Tongue (tissue), 2 donors: ENCODE measurements at regions not wholly inside any gene's neighbourhood (a gene's known extent, or its start where the extent isn't known, plus 50 kb on each side); places are given as distances from the start of the nearest gene placed in this dataset. TPM values are rescaled to one million over a fixed set of nuclear protein-coding genes. Genes with fewer than 3 reads are reported as not detected.
"Not testable (repeated sequence)": the region's sequence is repeated elsewhere in the genome, so short reads cannot be mapped to it uniquely, and the experiment has no call there.

Experiments
- DNase-seq: peaks from one replicate; pipeline ENCODE4 v3.0.0-alpha.2; 2015
- small RNA-seq: library from RNA; depleted of rRNA; stranded (forward); fragments of <200 nt; gene quantifications from one replicate; pipeline ENCODE3, GENCODE V24; 2014; ENCODE audit warnings: low replicate concordance

DNA sequence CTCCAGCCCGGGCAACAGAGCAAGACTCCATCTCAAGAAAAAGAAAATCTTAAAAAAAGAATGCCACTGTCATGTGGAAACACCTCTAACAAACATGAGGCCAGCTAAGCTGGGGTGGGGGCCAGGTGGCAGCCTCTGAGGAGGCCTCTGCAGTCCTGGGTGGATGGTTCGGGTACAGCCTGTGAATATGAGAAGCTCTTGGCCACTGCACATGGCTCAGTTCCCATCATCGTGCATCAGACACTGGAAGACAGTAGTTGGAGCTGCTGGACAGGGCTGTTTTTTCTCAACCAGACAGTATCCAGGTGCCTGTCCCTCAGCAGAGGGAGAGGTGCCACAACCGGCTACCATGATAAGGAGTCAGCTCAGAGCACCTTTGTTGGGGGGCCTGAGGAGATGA, 67.9 kb upstream of the PLGLB2 start:
- not testable (repeated sequence) for DNase-seq

DNA sequence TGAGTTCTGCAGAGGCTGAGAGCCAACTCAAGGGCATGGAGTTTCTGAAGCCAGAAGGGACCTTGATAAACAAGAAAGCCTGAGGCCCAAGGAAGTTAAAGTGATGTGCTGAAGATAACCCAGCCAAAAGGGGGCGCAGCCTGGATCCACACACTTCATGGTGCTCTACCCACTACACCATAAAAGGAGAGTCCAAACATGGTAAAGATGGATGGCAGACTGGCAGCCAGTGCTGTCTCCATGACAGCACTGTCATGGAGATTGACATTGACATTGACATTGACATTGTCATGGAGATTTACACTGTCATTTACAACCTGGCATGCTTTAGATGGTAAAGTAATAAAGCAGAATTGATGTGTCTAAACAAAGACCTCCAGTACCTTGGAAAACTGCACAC, 67.2 kb upstream of the PLGLB2 start:
- DNase-seq = not testable (repeated sequence)

DNA sequence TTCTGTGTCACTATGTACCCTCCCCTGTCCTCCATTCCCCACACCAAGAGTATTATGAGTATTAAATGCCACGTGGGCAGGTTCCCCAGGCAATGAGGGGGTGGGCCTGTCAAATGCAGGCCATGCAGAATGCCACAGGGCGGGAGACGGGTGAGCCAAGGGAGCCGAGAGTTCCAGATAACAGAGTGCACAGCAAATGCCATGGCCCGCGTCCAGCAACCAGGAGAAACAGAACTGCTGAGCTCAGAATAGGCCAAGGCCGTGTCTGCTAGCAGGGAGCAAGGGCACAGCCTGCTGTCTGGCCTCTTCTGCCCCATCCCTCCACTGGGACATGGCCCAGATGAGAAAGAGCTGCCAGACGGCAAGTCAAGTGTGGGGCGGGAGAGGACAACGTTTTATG, 64.4 kb upstream of the PLGLB2 start:
- DNase-seq = peak; percentile 25

DNA sequence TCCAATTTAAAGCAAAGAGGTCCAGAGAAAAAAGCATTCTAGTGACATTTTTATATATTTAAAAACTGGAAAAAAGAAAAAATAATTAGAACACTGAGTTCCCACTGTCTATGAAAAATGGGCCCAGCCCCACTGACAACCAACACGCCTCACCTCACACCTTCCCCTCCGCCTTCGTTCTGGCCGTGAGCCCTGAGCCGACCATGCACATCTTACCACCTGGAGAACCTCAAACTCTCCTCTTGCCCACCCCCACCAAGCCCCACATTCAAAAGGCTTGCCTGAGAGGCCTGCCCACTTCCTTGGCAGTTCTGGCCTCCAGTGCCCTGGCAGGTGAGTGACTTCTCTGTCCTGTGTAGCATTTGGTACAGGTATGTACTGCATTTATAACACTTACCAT, 63.9 kb upstream of the PLGLB2 start:
- DNase-seq = not testable (repeated sequence)

DNA sequence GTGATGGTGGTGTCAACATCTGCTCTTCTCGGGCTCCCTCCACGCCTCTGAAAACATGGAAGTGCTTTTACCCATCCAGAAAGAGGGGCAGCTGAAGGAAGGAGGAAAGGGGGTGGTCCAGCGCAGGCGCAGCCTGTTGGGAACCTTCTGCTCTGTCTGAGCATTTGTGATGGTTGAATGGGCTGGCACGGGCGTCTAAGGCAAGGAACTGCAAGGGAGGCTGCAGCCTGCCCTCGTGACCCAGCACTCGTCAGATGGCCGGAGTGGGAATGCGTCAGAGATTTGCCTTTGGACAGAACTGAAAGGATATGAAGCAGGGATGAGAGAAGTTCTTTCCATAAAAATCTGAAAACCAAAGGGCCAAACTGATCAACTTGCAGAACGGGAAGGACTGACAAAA, 62.3 kb upstream of the PLGLB2 start:
- DNase-seq = not testable (repeated sequence)

DNA sequence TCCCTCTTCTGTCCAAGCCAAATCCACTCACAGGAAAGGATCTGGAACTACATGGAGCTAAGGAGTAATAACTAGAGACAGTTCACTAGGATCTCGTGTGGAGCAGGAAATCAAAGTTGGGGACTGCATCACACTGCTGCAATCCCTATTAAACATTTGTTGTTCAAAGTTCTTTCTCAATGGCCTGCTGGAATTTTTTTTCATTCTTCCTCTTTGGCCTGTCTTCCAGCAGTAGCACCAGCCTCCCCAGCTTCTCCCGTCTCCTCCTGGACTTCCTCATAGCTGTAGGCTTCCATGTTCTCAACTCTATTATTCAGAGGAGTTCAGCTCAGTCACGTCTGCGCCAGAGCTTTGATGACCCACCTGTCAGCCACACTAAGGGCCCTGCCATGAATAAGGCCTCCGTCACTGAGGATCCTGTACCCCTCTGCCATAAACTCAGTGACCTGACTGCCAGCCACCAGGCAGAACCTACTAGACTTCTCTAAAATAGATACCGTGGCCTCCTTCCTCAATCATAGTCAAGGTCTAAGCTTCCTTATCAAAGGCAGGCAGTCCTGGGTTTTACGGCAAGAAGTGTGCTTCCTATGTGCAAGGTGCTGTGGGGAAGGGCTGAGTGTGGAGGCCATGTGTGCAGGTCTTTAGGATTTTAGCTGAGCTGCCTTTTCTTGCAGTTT, 60.9 kb upstream of the PLGLB2 start:
- DNase-seq = not testable (repeated sequence)

DNA sequence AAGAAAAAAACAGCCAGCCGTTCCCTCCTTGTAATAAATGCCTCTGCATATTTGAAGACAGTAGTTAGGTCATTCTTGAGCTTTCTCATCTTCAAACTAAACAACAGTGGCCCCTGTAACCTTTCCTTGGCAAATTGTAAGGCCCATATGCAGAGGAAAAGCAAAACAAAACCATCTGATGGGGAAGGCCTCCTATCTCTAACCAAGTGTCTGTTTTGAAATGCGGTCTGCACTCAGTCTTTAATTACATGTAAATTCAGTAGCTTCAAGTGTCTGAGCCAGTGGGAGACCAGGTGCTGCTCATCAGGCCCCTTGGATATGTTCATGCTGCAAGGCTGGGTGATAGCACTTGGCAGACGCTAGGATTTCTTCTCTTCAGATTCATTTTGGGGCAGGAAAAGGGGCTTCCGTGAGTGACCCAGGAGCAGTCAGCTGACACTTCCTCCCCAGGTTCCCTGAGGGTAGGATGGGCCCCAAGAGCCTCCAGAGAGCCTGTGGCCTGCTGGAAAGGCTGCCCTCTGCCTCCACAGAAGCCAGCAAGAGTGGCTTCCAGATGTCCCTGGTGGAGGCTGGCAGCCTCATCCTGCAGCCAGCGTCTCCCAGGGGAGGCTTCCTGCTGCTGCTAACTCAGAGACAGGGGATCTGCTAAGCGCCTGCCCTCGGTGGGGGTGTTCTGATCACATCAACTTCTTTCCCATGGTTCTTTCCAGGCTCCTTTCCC, 60.2 kb upstream of the PLGLB2 start:
- DNase-seq = peak; percentile 5

DNA sequence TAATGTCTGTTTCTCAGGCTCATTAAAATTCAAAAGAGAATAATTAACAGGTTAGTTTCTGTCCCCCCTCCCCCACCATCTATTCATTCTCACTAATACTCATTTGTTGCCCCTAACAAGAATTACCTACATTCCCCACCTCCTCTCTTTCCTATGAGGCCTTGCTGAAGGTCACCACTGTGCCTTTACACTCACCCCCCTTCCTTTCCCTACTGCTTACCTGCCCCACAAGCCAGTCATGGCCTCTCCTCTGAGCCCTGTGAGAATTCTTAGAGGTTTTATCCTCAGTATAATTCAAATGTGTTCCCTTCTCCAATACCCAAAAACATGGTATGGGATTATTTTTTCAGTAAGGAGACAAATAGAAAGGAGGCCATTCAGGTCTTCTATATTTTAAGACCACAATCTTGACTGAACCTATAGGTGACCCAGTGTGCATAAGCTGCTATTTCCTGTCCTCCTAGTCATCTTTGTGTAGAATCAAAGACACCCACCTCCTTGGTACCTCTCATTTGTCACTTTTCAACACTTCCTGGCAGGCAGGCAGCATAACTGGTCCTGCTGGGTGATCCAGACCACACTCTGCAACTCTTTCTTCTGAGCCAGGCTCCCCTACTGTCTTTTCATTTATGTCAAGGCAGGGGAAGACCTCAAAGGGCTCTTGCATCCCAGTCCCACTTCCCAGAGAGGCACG, 55.8 kb upstream of the PLGLB2 start:
- not testable (repeated sequence) for DNase-seq

DNA sequence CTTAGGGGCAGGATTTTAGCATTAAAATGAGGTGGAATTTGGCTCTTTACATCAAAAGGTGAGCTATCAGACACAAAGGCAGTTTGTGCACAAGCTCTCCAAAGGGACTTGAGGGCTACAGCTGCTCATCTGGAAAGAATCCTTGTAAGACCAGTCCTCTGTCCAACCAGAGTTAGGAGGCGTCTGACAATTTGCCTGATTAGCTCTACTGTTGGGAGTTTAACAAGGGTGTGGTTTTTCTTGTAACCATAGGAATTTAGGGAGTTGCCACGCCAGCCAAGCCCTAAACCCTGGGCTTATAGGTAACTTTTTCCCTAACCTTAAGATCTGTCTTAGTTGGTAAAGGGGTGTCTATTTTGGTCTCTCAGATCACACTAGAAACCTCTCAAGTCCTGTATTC, 55.0 kb upstream of the PLGLB2 start:
- not testable (repeated sequence) for DNase-seq

DNA sequence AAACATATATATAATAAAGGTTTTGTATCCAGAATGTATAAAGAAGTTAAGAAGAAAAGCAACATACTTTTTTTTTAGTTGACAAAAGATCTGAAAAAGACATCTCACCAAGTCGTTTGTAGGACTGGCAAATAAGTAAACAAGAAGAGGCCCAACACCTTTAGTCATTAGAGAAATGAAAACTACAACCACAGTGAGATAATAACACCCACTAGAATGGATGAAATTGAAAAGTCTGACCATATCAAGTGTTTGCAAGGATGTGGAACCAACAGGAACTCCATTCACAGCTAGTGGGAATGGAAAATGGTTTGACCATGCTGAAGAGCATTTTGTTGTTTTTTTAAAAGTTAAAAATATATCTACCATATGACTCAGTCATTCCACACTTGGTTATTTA, 54.0 kb upstream of the PLGLB2 start:
- DNase-seq = not testable (repeated sequence)

DNA sequence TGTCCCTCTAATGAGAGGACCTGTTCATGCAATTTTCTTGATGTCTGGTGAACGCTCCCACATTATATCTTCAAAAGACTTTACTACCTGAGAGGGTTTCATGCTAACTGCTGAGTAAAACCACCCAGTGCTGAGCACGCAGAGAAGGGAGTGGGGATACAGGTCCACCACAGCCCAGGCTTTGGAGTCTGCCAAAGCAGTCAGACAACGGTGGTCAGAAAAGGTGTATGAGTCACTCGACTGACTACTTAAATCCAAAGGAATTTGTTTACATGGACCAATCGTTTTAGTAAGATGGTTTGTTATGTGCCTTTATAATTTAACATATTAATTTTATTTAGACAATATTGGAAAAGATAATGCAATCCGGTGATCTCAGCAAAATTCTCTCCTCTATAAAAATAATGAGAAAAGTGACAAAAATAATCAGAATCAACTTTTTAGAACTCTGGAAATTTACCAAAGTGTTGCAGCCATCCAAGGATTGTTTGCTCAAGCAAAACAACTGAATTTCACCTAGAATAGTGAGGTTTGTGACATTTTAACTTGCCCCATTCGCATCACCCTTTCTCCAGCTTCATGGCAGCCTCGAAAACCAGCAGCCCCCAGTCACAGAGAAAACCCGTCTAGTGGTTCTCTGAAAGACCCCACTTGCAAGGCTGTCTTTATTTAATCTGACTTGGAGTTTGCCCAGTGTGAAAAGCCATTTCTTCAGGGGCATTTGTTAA, 52.1 kb upstream of the PLGLB2 start:
- DNase-seq = not testable (repeated sequence)

Small RNAs in the stretch of these regions (small RNA-seq; reads per million reads assigned to genes)
- gene MIR4771-1 = not detected
